ENCODE measurements at regions not wholly inside any gene's neighbourhood (a gene's known extent, or its start where the extent isn't known, plus 50 kb on each side); places are given as distances from the start of the nearest gene placed in this dataset.
A peak's percentile ranks its signal among the peaks of the same experiment; 100 is the strongest.

GRCh38 chr3:5799398-5799797 lies 611.9 kb downstream of the EDEM1 start:
- Mint-ChIP-seq H3K4me3 (no peak overlapping the region), H3K27ac (no peak overlapping the region), H3K27me3 (ENCODE audit: insufficient read depth) (no peaks in the 10 kb centered on the region), H3K36me3 (ENCODE audit: low read depth) (no peaks in the 10 kb centered on the region), H3K9me3 (peaks cover 4% of the 10 kb centered on the region), H3K4me1 (no peaks in the 10 kb centered on the region)
- no peaks in the 10 kb centered on the region for H3K27me3 ChIP-seq (ENCODE audit: control insufficient read depth, insufficient read depth, low read length, poor library complexity, severe bottlenecking)
- no peak overlapping the region for H3K9ac ChIP-seq (ENCODE audit: extremely low read depth, low read length, poor library complexity, severe bottlenecking)
- TF ChIP-seq CTCF (conservative IDR thresholded peaks at IDR 0.05): peak; percentile 27
- no peaks in the 10 kb centered on the region for H3K36me3 ChIP-seq (ENCODE audit: control insufficient read depth, insufficient read depth, low read length)
- no peaks in the 10 kb centered on the region for H3K9me3 ChIP-seq (ENCODE audit: control insufficient read depth, low read length)
- no peaks in the 10 kb centered on the region for H3K4me1 ChIP-seq (ENCODE audit: control insufficient read depth, insufficient read depth, low read length)
- H3K27ac ChIP-seq (ENCODE audit: low read depth, low read length): no peak overlapping the region
- H3K4me3 ChIP-seq (ENCODE audit: low read length): no peak overlapping the region
- DNase-seq: no peak

GRCh38 chr3:5800965-5801364 lies 613.5 kb downstream of the EDEM1 start:
- no peaks in the 10 kb centered on the region for H3K27me3 Mint-ChIP-seq (ENCODE audit: insufficient read depth)

GRCh38 chr3:5806192-5806591 lies 618.7 kb downstream of the EDEM1 start:
- Histone ChIP-seq H3K4me1 (ENCODE audit: control insufficient read depth, insufficient read depth, low read length) (no peaks in the 10 kb centered on the region), H3K27me3 (ENCODE audit: control insufficient read depth, insufficient read depth, low read length, poor library complexity, severe bottlenecking) (no peaks in the 10 kb centered on the region), H3K36me3 (ENCODE audit: control insufficient read depth, insufficient read depth, low read length) (no peaks in the 10 kb centered on the region), H3K4me3 (ENCODE audit: low read length) (no peak overlapping the region), H3K9ac (ENCODE audit: extremely low read depth, low read length, poor library complexity, severe bottlenecking) (no peak overlapping the region), H3K9me3 (ENCODE audit: control insufficient read depth, low read length) (no peaks in the 10 kb centered on the region), H3K27ac (ENCODE audit: low read depth, low read length) (no peak overlapping the region)
- H3K4me3 Mint-ChIP-seq: no peak overlapping the region
- no peak overlapping the region for H3K27ac Mint-ChIP-seq
- peaks cover 8% of the 10 kb centered on the region for H3K4me1 Mint-ChIP-seq
- H3K36me3 Mint-ChIP-seq (ENCODE audit: low read depth): no peaks in the 10 kb centered on the region
- H3K27me3 Mint-ChIP-seq (ENCODE audit: insufficient read depth): no peaks in the 10 kb centered on the region
- DNase-seq: peak; percentile 63
- peaks cover 4% of the 10 kb centered on the region for H3K9me3 Mint-ChIP-seq
- WGBS, 2 experiments (ENCODE audit: insufficient coverage in 1 of 2, insufficient read length in 1 of 2): 86% methylated on average over 1 of the region's 1 CpG; no CpG with 5 or more reads in 1 of the 2 experiments
- TF ChIP-seq CTCF (conservative IDR thresholded peaks at IDR 0.05): peak; percentile 80

More at GRCh38 chr3:5800965-5801364, 613.5 kb downstream of the EDEM1 start:
- no peaks in the 10 kb centered on the region for H3K9me3 ChIP-seq (ENCODE audit: control insufficient read depth, low read length)
- no peak overlapping the region for H3K27ac ChIP-seq (ENCODE audit: low read depth, low read length)
- no peak overlapping the region for H3K4me3 ChIP-seq (ENCODE audit: low read length)
- H3K36me3 ChIP-seq (ENCODE audit: control insufficient read depth, insufficient read depth, low read length): no peaks in the 10 kb centered on the region
- peaks cover 4% of the 10 kb centered on the region for H3K9me3 Mint-ChIP-seq
- H3K36me3 Mint-ChIP-seq (ENCODE audit: low read depth): no peaks in the 10 kb centered on the region
- 89% methylated on average over 4 of the region's 4 CpGs; no CpG with 5 or more reads in 1 of the 2 experiments for WGBS, 2 experiments (ENCODE audit: insufficient coverage in 1 of 2, insufficient read length in 1 of 2)
- no peak overlapping the region for H3K9ac ChIP-seq (ENCODE audit: extremely low read depth, low read length, poor library complexity, severe bottlenecking)
- TF ChIP-seq CTCF (conservative IDR thresholded peaks at IDR 0.05): no peak
- no peaks in the 10 kb centered on the region for H3K27me3 ChIP-seq (ENCODE audit: control insufficient read depth, insufficient read depth, low read length, poor library complexity, severe bottlenecking)
- H3K4me3 Mint-ChIP-seq: no peak overlapping the region
- no peak for DNase-seq
- no peaks in the 10 kb centered on the region for H3K4me1 ChIP-seq (ENCODE audit: control insufficient read depth, insufficient read depth, low read length)
- H3K27ac Mint-ChIP-seq: no peak overlapping the region
- peaks cover 6% of the 10 kb centered on the region for H3K4me1 Mint-ChIP-seq

All from endodermal cell (in vitro differentiated cells).